ENCODE measurements at regions not wholly inside any gene's neighbourhood (a gene's known extent, or its start where the extent isn't known, plus 50 kb on each side); places are given as distances from the start of the nearest gene placed in this dataset.

- H3K79me2 ChIP-seq (ENCODE audit: control insufficient read depth, low read length) = no peaks in the 10 kb centered on the region
- no peak overlapping the region for H3K4me2 ChIP-seq (ENCODE audit: low read length)
- no peaks in the 10 kb centered on the region for H3K4me1 ChIP-seq (ENCODE audit: control insufficient read depth, low read length)
- H3K27ac ChIP-seq (ENCODE audit: low read depth, low read length) = no peak overlapping the region
- TF ChIP-seq EZH2phosphoT487 (IDR thresholded peaks at IDR 0.05; ENCODE audit: borderline replicate concordance, low read length) = no peak
- no peak for TF ChIP-seq CTCF (IDR thresholded peaks at IDR 0.05; ENCODE audit: low read depth, low read length, poor library complexity, severe bottlenecking)
- H3K27me3 ChIP-seq (ENCODE audit: control insufficient read depth, low read length) = no peaks in the 10 kb centered on the region
- H3K36me3 ChIP-seq (ENCODE audit: control insufficient read depth, low read length) = no peaks in the 10 kb centered on the region
- H3K9me2 ChIP-seq (replicated peaks; ENCODE audit: control insufficient read depth, low read length) = no peaks in the 10 kb centered on the region
- no peak overlapping the region for H3K4me3 ChIP-seq (ENCODE audit: low read length)
- H3F3A ChIP-seq (ENCODE audit: control insufficient read depth, insufficient read depth) = no peaks in the 10 kb centered on the region
- H3K9me3 ChIP-seq (ENCODE audit: control insufficient read depth, insufficient read depth, low read length) = no peaks in the 10 kb centered on the region
- H4K20me1 ChIP-seq (ENCODE audit: control insufficient read depth, insufficient read depth, low read depth, low read length) = no peaks in the 10 kb centered on the region
These were observed 494.6 kb upstream of the GRM3 start for GRCh38 chr7:86149024-86149665.

- no peaks in the 10 kb centered on the region for H3K9me3 ChIP-seq (ENCODE audit: control insufficient read depth, insufficient read depth, low read length)
- H3K9me2 ChIP-seq (replicated peaks; ENCODE audit: control insufficient read depth, low read length) = no peaks in the 10 kb centered on the region
- H3K4me1 ChIP-seq (ENCODE audit: control insufficient read depth, low read length) = no peaks in the 10 kb centered on the region
- TF ChIP-seq EZH2phosphoT487 (IDR thresholded peaks at IDR 0.05; ENCODE audit: borderline replicate concordance, low read length) = no peak
- TF ChIP-seq CTCF (IDR thresholded peaks at IDR 0.05; ENCODE audit: low read depth, low read length, poor library complexity, severe bottlenecking) = no peak
- no peaks in the 10 kb centered on the region for H3F3A ChIP-seq (ENCODE audit: control insufficient read depth, insufficient read depth)
- no peak overlapping the region for H3K4me3 ChIP-seq (ENCODE audit: low read length)
- H4K20me1 ChIP-seq (ENCODE audit: control insufficient read depth, insufficient read depth, low read depth, low read length) = no peaks in the 10 kb centered on the region
- no peaks in the 10 kb centered on the region for H3K36me3 ChIP-seq (ENCODE audit: control insufficient read depth, low read length)
- H3K79me2 ChIP-seq (ENCODE audit: control insufficient read depth, low read length) = no peaks in the 10 kb centered on the region
- H3K27ac ChIP-seq (ENCODE audit: low read depth, low read length) = no peak overlapping the region
- no peak overlapping the region for H3K4me2 ChIP-seq (ENCODE audit: low read length)
- H3K27me3 ChIP-seq (ENCODE audit: control insufficient read depth, low read length) = no peaks in the 10 kb centered on the region
These were observed 495.2 kb upstream of the GRM3 start for GRCh38 chr7:86148501-86148900.

- Histone ChIP-seq H3K79me2 (ENCODE audit: control insufficient read depth, low read length) (no peaks in the 10 kb centered on the region), H3K4me2 (ENCODE audit: low read length) (no peak overlapping the region), H3K27ac (ENCODE audit: low read depth, low read length) (no peak overlapping the region), H3K9me2 (replicated peaks; ENCODE audit: control insufficient read depth, low read length) (no peaks in the 10 kb centered on the region), H3K9me3 (ENCODE audit: control insufficient read depth, insufficient read depth, low read length) (no peaks in the 10 kb centered on the region), H3F3A (ENCODE audit: control insufficient read depth, insufficient read depth) (no peaks in the 10 kb centered on the region), H3K4me3 (ENCODE audit: low read length) (no peak overlapping the region), H3K4me1 (ENCODE audit: control insufficient read depth, low read length) (no peaks in the 10 kb centered on the region), H3K36me3 (ENCODE audit: control insufficient read depth, low read length) (no peaks in the 10 kb centered on the region), H4K20me1 (ENCODE audit: control insufficient read depth, insufficient read depth, low read depth, low read length) (no peaks in the 10 kb centered on the region), H3K27me3 (ENCODE audit: control insufficient read depth, low read length) (no peaks in the 10 kb centered on the region)
- TF ChIP-seq EZH2phosphoT487 (IDR thresholded peaks at IDR 0.05; ENCODE audit: borderline replicate concordance, low read length) (no peak), CTCF (IDR thresholded peaks at IDR 0.05; ENCODE audit: low read depth, low read length, poor library complexity, severe bottlenecking) (no peak)
These were observed 506.4 kb upstream of the GRM3 start for GRCh38 chr7:86137343-86137742.
